Kidney tubule cell (primary cell): ENCODE measurements at regions not wholly inside any gene's neighbourhood (a gene's known extent, or its start where the extent isn't known, plus 50 kb on each side); places are given as distances from the start of the nearest gene placed in this dataset.
"Not testable (repeated sequence)": the region's sequence is repeated elsewhere in the genome, so short reads cannot be mapped to it uniquely, and the experiment has no call there.

Source experiments
- DNase-seq: peaks from one replicate; pipeline ENCODE4 v3.0.0-alpha.2; 2018; ENCODE audit warnings: low spot score

DNA sequence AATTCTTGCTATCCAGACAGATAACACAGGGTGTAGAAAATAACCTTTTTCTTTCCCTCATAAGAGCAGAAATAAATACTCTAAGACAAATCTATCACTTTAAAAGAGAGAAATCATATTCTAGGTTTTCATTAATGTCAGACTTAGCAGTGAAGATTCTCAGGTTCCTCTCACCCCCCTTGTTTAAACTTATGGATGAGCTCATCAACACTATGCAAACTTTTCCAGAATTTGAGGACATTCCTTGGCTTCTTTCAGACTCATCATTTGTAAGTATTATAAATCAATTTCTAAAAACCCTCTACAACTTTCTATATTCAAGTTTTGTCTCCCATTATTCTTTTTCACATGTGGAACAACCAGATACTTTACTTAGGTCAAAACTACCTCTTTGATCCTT, 374.9 kb upstream of the TRPC7 start:
- DNase-seq: no peak

DNA sequence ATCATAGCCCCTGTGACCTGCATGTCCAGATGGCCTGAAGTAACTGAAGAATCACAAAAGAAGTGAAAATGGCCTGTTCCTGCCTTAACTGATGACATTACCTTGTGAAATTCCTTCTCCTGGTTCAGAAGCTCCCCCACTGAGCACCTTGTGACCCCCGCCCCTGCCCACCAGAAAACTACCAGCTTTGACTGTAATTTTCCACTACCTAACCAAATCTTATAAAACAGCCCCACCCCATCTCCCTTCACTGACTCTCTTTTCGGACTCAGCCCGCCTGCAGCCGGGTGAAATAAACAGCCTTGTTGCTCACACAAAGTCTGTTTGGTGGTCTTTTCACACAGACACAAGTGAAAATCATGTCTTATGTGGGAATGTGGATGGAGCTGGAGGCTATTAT, 373.9 kb upstream of the TRPC7 start:
- not testable (repeated sequence) for DNase-seq

DNA sequence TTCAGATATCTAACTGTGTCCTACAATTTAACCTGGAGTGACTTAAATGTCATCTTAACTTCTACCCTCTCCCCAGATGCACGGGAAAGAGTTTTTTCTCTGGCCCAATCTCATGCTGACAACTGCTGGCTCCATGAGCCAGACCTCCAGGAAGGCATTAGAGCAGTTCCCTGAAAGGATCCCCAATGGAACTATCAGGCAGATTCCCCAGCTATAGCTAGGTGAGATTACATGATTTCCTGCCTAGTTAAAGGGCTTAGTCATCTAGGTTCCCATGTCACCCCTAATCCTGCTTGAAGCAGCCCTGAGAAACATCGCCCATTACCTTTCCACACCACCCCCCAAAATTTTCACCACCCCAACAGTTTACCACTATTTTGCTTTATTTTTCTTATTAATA, 373.5 kb upstream of the TRPC7 start:
- no peak for DNase-seq

DNA sequence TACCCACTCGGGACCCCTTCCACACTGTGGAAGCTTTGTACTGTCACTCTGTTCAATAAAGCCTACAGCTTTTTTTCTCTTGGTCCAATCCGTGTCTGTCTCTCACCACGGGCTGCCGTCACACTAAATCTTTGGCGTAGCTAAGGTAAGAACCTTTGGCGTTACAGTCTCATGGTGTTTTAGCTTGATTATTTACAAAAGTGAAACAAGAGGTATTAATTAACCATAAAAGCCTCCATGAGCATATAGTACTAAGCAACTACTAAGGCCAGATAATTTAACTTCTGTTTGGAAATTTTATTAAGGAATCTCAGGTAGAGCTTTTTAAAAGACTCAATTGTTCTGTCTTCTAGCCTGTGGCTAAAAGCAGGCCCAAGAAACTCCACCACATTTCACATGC, 370.7 kb upstream of the TRPC7 start:
- DNase-seq: no peak

DNA sequence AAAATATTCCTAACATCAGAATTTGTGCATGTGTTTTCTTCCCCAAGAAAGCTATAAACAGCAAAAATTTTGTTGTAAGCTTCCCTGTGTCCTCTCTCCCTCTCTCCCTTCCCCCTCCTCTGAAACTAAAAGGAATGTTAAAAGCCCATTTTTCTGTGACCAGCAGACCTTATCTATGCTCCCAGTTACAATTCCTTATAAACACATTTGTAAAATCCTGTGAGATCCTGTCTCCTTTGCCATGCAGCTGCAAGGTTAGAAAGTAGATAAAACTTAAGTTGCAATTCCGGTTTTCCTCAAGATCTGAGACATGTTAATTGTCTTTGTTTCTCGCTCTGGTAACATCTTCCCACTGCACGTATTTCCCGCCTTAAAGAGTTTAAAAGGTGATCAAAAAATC, 370.3 kb upstream of the TRPC7 start:
- not testable (repeated sequence) for DNase-seq

DNA sequence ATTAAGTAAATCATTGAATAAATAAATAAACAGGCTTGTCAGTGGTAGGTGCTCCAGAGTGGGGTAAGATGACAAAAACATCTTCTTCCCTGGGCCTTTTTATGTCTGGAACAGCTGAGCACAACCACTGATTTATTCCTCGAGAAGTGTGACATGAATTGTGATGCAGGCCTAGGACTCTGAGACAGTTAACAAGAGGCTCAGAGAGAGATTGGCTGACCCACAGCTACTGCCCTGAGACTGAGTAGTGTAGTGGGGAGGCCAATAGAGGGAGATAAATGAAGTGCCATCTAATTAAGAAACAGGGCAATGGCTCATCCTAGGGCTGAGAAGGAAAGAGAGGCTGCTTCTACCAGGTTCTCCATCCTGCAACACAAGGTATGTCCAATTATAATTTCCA, 369.3 kb upstream of the TRPC7 start:
- DNase-seq: no peak

DNA sequence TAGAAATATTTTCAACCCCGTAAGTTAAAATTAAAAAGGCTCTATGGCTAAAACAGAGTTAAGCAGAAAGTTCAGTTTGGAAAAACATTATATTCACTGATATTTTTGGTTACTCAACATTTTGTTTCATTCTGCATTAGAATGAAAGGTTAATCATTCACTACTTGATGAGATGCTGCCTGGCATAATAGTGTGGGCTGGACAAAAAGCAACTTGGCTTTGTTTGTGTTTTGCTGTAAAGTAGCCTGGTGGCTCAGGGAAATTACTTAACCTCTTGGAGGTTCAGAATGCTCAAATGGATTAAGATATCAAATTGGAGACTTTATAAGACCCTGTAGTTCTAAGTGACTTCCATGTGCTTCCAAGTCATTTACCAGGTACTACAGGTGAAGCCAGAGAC, 367.4 kb upstream of the TRPC7 start:
- peak; percentile 21 for DNase-seq

DNA sequence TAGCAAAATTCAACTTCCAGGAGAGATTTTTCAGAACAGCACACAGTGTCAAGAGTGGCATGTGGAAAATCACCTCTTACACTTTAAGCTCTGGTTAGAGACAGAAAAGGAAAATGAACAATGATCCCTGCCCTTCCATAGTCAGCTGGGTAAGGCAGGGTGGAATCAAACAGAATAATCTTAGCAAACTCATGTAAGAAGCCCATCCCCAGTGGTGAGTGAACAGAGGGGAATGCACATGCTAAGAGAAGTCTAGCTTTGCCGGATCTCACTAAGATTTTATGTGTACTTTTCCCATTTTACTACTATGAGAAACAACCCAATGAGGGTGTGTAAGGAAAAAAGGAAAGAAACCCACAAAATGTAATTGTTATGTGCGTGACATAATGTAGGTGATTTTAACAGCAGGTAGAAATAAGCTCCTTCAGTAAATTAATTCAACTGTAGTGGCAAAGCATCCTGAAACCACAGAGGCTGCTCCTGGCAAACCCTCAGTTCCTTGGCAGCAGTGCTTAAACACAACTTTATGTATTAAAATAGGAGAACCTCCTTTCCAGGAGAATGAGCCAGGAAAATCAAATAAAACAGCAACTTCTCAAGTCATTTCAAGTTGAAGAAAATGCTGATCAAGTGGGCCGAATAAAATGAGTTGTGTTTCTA, 366.0 kb upstream of the TRPC7 start:
- DNase-seq: peak; percentile 4

DNA sequence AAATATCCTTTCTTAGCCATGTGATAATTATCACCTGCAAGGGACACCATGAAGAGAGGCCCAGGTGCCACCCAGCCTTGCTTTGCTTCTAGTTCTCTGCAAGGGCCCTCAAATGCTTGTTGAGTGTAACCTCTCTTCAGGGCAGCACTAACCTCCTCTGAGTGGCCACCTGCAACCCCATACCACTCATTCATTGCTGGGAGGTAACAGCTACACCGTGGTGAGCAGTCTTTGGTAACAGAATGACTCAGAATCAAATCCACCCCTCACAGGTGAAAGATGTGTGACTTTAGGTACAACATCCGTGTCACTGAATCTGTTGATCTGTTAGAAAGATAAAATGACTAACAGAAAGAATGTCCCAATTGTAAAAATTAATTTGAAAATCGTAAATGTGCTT, 365.1 kb upstream of the TRPC7 start:
- DNase-seq: peak; percentile 75

DNA sequence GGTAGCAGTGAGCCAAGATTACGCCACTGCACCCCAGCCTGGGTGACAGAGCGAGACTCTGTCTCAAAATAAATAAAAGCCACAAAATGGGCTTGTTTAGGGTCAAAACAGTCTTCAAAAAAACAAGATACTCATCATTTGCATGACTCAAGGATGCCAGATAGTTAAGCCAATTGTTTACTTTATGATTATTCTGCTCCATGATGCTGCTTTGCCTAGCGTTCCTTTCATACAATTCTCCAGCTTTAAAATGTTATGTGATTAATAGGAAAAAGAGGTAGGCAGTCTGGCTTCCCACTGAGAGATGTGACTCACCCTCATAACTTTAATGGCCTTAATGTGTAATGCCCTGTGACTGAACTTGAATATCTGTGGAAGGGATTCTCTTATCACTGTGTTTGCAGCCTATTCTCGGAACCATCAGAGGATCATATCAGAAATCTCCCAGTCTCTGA, 364.6 kb upstream of the TRPC7 start:
- DNase-seq: peak; percentile 86

DNA sequence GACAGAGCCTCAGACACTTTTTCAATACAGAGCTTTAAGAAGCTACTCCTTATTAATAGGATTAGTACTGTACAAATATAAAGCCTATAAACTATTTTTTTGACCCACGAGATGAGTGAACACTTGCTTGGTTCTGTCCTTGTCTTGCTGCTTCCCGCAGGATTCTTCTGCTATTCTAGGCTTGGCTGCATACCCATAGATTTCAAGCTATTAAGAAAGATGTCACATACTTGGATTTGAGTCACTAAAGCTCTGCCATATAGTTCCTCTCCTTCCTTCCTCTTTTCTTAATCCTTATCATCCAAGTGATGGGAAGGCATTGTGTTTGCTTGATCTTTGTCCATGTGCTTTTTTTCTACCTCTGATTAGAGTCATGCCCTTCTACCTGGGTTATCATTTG, 361.2 kb upstream of the TRPC7 start:
- DNase-seq: no peak

DNA sequence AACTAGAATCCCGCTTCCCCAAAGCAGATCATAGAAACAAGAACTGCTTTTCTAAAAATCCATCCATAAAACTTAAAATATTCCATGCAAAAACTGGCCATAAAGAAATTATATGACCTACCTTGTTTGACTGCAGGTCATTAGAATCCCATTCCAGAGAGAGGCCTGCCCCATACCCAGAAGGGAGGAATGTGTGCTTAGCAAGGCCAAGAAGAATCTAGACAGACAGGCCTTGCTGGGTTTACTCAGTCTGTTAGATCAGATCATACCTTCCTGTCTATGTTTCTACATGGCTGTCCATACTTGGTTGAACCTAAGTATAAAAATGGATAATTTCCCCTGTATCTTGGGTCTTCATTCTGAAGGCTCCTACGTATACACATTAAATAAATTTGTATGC, 358.8 kb upstream of the TRPC7 start:
- peak; percentile 28 for DNase-seq

DNA sequence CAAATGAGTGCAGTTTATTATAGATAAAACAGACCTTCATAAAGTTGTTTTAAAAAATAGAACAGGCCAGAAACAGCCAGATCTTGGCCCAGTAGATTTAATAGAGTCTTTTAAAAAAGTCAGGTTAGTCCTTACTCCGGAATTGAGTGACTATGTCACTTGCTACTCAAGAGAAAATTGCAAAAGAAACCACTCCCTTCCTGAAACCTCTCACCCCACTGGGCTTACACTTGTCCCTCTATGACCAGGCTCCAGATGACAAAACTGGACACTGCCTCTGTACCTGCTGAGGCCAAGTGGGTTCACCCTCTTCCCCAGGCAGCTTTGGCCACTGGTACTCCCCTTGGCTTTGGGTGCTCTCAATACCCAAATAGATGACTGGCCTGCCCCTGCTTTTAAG, 357.2 kb upstream of the TRPC7 start:
- no peak for DNase-seq

DNA sequence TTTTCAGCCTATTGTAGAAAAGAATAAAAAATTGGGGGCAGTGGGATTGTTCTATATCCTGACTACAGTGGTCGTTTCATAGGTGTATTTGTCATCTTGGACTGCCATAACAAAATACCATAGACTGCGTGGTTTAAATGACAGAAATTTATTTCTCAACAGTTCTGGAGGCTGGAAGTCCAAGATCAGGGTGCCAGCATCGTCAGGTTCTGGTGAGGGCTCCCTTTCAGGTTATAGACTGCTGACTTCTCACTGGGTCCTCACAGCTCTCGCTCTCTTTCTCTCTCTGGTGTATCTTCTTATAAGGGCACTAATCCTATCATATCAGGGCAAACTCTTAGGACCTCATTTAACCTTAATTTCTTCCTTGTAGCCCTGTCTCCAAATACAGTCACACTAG, 356.7 kb upstream of the TRPC7 start:
- no peak for DNase-seq

DNA sequence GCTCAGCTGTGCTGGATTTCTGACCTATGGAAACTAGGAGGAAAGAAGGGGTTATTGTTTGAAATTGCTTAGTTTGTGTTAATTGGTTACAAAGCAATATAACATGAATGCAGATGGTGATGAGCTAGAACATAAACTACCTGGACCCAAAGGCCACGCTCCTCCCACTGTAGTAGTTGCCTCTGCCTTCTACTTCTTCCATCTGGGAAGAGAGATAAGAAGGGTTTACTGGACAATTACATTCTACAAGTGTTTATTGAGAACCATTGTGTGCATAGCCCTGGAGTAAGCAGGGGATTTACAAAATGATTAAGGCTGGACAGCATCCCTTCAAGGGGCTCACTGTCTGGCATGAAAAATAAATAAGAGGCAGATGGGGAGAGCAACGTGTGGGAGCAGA, 355.3 kb upstream of the TRPC7 start:
- DNase-seq: no peak

DNA sequence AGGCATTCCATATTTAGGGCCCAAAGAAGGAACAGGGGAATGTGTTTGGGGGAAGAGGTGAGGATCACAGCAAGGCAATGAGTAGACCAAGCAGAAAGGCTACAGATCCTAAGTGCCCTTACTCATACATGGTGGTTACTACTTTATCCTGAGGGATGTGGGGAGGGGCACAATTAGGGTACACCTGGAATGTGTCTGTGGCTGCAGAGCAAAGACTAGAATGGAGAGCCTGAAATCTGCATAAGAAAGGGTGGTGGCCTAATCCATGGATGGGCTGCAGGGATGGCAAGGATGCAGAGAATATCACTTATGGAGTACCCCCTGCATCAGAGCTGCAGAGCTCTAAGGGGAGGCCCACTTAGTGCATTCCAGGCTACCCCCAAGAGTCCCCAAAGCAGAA, 352.6 kb upstream of the TRPC7 start:
- no peak for DNase-seq

DNA sequence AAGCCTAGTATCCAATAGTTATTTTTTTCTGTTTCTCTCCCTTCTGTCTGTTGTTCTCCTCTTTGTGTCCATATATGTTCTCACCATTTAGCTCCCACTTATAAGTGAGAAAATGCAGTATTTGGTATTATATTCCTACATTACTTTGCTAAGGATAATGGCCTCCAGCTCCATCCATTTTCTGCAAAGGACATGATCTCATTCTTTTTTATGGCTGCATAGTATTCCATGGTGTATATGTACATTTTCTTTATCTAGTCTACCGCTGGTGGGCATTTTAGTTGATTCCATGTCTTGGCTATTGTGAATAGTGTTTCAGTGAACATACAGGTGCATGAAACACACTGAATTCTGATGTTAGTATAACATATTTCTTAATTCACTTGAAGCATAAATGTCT, 348.9 kb upstream of the TRPC7 start:
- no peak for DNase-seq

DNA sequence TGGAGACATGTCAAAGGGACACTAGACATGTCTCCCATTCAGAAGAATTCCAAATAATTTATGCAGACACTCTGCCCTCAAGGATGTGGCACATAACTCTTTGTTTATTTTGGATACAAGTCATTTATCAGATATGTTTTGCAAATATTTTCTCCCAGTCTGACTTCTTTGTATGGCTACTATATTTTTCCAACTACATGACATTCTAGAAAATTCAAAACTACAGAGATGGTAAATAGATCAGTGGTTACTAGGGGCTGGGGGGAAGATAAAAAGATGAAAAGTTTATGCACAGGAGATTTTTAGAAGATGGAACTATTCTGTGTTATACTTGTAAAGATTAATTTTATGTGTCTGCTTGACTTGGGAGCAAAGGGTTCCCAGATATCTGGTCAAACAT, 347.3 kb upstream of the TRPC7 start:
- no peak for DNase-seq

DNA sequence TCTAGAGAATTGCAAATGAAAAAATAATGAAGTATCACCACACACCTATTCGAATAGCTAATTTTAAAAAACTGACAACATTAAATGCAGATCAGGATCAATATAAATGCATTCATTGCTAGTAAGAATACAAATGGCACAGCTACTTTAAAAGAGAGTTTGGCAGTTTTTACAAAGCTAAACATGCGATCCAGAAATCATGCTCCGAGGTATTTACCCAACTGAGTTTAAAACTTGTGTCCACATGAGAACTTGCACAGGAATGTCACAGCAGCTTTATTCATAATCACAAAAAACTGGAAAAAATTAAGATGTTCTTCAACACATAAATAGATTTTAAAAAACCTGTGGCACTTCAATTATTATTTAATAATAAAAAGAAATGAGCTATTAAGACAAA, 345.5 kb upstream of the TRPC7 start:
- DNase-seq: no peak

DNA sequence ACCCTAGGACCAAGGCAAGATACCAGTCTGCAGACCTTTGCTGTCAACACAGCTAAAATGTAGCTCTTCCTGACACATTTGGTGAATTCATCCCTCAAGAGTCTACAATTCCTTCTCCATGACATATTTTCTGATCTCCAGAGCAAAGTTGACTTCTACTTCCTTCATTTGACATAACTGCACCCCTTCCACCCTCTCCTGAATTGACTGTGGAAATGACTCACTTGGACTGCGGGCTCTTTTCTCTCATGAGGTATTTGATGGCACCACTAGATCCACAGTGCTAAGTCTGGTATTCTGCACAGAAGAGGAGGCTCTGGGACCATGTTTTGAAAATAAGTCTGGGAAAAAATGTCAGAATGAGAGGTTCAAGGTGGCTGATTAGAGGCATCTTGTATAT, 338.4 kb upstream of the TRPC7 start:
- DNase-seq: peak; percentile 7

DNA sequence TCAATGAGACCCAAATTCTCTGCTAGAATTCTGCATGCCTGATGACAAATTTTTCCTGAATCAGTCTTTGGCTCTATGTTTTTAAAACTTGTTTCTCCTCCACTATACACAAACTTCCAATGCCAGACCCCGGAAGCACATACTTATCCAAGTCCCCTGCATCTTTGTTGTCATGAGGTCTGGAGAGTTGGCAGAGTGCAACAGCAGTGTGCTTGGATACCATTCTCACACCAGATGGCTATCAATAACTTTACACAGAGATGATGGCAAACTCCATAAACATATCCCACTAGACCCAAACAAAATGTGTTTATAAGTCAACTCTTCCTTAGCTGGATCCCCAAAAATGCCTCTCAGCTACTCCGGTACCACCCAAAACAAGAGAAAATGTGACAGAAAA, 337.7 kb upstream of the TRPC7 start:
- DNase-seq: no peak

DNA sequence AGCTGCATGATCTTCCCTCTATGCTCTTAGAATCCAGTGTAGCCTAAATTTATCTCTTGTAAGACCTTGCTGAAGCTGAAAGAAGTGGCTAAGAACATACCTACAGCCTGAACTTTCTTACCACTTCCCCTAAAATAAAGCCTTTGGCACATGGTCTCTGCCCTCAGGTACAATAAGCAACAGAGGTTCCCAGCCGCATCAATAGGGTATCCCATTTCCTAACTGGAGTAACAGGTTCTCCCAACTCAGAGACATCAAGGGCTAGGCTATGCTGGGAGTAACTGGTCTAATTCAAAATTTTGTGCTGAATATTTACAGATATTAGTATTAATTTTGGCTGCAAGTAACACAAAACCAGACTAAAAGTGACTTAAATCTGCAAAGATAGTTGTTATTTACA, 335.8 kb upstream of the TRPC7 start:
- DNase-seq: no peak

DNA sequence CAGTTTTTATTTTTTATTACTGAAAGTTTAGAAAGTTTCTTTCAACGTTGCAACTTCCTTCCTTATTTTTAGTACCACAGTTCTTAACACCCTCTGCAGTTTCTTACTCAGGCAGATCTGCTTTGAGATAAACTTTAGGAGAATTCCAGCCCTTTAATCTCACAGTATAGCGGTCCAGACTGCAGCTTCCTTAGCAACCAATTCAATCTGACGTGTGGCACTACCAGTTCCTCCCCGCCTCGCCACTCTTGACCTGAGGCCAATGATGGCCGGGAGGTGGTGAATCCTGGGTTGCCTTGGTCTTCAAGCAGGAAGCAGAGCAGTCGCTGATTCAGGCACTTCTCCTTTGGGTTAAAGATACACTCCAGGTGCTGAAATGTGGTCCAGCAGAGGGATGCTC, 334.3 kb upstream of the TRPC7 start:
- no peak for DNase-seq

DNA sequence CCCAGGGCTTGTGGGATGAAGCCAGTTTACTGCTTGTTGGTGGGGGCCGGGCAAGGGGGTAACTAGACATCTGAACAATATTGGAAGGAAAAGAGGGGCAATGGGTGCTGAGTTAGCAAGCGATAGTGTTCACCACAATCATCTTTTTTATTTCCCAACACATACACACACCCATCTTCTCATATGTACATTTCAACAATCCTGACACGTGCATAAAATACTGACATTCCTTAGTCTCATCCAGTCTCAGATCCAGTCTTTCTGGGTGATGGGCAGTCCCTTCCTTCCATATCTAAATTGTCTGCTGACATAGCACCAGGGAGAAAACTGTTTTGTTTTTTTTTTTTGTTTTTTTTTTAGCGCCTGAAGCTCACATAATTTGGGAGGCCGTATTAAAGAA, 333.6 kb upstream of the TRPC7 start:
- no peak for DNase-seq

DNA sequence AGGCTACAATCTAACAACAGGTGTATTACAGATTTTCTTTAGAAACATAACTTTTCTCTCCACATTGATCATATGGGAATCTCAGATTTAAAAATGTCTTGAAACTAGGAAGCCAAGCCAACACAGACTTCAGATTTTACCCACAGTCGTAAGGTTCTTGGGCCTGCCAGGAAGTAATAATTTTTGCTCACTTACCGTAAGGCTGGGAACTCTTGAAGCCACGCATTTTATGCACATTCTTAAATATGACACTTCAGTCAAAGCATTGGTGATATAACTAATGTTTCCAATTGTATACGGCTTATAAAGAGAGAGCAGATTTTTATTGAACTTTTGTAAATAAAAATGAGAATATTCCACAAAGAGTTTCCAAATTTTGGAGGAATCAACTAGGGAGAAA, 328.9 kb upstream of the TRPC7 start:
- no peak for DNase-seq
